Inferior parietal cortex (tissue), 1 donor: ENCODE measurements at regions not wholly inside any gene's neighbourhood (a gene's known extent, or its start where the extent isn't known, plus 50 kb on each side); places are given as distances from the start of the nearest gene placed in this dataset.

Experiments
- DNase-seq: peaks from one replicate; pipeline ENCODE4 v3.0.0-alpha.2; 2016; ENCODE audit errors: extremely low spot score

DNA sequence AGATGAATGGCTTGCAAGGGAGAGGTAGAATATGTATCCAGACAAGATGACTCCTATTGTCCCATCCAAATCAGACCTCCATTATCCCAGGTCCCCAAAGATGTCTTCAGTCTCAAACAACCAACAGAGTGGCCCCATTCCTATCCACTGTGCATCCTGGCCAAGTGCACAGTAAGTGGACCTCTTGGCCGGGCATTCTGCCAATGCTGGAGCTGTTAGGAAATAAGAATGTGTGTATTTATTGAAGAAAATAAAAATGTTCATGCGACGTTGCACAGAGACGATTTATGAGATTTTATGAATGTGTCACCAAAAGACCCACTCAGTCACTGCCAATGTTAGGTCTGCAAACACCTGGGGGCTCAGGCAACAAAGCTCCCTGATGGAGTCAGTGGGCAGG lies 196.0 kb downstream of the MAFB start:
- DNase-seq, result no peak

DNA sequence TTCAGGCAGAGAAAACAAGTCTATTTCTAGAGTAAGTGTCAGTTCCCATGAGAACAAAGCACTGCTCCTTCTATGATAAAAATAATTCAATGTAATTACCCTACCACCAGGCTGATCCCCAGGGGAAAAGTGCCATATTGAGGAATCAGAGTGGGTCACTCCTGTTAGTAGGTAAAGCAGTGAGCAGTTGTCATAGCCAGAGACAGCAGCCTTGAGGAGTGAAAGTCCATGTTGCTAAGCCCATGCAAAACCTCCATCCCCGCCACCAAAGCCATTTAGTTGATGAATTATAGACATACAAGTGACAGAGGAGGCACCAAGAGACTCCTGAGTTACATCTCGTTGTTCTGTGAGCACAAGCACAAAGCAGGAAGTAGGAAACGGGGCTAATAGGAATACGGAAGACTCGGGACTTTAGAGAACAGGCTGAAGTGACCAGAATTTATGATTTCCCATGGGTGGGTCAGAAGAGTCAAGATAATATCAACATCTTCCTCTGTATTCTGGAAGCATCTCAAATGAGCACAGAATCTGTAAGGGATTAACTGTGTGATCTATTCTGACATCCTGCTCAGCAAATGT lies 197.9 kb downstream of the MAFB start:
- no peak for DNase-seq

DNA sequence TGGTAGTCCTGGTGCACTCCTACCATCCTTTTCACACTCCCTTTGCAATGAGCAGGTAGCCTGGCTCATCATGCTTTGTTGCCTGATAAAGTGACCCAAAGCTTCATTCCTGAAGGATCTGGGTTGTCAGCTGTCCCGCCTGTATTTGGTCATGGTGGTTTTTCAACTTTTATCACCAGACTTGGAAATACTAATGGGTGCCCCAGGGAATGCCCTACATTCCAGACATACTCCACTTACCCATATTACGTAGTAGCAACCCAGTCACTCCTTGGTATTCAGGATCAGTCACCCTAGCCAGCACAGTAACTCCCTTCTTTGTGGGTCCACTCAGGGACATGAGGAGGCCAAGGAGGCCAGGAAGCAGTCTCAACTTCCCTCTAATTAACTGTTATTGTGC lies 199.2 kb downstream of the MAFB start:
- DNase-seq, result no peak

DNA sequence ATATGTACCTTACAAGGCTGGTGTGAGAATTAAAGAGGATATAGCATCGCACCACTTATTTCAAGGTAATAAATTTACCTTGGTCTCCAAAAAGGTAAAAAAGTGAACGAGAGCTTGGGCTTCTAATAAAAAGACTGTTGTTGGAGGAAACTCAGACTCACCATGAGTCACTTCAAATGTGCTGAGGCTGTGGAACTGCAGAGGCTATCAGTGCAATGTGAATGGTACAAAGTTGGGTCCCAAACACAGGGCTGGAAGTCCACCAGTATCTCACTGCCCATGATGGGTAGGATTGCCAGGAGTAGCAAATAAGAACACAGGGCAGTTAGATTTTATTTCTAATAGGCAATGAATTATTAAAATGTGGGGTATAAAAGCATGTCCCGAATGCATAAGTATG lies 200.6 kb downstream of the MAFB start:
- DNase-seq, result no peak

DNA sequence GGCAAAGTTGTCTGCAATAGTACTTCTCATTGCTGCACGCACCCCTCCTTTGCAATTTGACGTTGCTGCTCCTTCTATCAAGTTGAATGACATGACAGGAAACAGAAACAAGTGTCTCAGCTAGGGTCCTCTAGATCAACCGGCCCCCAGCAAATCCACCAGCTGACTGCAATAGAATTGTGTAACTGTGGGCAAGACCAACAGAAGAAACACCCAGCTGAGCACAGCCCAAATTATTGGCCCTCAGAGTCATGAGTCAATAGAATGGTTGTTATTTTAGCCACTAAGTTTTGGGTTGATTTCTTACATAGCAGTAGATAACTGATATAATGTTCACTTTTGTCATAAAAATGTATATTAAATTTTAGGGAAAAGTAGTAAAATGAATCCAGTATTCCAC lies 202.7 kb downstream of the MAFB start:
- DNase-seq, result no peak

DNA sequence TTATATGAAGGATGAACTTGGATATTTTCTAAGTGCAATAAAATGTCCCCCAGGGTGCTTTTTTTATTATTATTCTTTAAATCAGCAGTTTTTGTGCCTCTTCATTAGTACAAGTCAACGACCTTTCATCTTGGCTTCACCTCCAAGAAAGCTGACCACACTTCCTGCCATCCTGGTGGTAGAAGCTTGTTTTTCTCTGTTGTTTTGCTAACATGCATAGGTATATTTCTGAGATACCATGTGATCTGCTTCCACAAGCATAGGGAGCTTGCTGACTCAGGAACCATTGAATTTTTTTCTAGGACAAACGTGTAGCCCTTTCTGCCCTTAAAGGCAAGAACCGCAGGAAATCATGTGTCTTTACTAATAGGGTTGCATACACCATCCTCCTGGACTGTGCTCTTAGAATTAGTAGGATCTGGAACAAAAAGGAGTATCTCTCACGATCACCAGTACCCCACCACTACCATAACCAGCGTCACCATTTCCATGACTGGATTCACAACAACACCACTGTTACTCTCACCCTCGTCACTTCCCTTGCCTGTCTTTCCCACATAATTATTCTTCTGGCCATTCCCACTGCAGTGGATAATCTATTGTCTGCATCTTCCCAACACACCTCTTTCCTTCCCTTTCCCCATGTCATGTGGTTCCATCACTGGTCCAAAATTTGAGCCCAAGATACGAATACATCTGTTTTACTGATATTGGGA lies 207.1 kb downstream of the MAFB start:
- DNase-seq, result no peak

DNA sequence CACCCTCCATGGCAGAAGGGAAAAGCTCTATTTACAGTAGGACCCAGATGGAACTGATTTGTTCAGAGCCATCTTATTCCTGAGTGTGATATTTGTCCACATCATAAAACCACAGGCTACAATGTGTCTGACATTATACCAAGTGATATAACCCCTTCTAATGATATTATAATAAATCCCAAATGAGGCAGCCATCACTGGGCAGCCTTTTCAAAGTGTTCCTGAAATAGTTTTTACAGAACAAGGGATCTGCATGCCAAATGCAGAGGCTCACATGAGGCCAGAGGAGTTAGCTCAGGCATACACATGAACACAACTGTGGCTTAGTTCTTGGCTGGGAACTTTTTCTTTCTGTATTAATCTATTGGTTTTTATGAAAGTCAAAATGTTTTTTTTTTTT lies 207.7 kb downstream of the MAFB start:
- DNase-seq, result no peak

DNA sequence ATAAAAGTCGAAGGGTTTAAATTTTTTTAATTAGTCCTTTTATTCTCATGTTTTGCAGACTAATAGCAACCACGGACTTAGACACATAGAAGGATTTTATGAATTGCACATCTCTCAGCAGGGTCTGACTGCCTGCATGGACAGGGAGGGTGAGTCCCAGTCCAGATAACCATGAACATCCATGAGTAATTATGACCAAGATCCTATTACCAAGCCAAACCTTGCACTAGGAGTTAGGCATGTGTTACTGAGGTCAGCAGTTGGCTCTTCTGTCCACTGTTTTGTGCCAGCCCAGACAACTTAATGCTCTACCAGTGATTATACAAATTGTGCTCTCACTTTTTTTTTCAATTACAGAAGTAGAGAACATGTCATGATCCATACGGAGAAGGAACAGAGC lies 211.2 kb downstream of the MAFB start:
- DNase-seq, result no peak

DNA sequence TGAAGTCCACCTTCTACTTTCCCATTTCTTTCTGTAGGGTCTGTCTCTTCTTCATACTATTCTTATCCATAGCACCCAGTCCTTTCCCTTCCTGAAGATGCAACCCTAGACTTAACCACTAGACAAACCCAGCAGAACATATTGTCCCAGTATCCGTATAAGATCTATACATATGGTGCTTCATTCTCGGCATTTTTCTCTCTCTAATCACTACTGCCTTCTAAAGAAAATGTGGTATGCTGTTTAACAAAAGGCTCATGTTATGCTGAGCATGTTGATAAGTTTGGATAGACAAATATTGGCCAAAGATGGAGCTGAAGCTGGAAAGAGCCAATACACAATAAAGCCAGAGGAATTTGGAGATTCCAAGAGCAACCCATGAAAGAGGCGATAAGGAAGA lies 212.6 kb downstream of the MAFB start:
- no peak for DNase-seq

DNA sequence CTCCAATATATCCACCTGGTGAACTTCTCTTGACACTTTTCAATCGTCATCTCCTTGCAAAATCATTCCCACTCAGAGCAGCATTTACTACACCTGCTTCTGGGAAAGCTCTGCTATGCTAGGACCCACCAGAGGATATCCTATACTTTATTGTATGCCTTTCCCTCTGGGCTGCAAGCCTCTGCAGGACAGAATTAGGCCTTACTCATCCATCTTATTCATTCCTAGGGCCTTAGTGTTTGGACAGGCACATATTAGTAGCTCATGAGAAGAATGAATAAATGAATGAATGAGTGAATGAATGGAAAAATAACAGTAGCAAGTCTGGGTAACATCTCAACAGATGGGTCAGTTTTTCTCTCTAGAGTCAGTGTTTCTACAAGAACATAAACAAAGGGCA lies 216.1 kb downstream of the MAFB start:
- DNase-seq, result no peak

DNA sequence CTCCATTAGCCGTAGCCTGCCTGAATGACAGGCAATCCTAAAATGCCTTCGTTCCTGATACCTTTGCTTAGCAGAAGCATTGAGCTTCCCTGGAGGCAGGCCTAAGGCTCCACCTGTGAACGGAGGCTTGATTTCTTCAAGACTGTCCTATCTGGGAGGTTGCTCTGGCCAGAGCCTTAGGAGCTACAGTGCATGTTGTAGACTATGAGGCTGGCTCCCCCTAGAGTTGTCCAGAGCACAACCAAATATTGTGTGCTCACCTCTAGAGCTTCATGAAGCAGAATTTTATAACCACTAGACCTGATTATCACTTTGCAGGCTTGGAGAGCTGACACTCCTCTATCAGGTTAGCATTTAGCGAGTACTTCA lies 217.8 kb downstream of the MAFB start:
- DNase-seq, result no peak

DNA sequence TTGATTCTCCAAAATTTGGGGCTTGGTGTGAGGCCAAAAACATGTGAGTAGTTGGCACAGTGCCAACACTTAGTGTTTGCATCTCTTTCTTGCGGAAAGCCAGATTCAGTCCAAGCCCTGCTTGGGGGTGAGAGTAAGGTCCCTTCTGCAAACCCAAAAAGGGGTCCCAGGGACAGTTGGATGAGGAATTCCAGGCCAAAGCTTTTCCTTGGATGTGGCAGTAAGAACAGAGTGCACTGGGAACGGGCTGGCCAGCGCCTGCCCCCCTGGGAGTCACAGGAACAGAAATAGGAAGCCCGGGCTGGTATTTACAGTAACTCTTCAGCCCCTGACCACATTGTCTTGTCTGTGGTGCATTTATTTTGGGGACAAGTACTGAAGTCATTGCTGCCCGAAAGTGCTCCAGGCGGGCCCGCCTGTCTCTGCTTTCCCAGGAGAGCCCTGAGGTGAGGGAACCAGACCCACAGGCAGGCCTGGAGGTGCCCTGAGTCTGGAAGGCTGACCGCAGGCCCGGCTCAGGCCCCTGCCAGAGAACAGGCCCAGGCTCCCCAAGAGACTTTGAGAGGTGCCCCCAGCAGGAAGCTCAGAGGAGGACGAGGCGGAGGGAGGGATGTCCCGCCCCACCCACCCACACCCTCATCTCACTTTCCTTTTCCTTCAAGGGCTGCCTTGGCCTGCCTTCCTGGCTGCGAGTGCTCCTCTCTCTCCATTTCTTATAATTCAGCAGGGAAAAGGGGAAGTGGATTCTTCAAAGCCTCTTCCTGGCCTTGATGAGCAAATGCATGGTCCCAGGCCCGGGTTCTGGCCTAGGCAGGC lies 218.4 kb downstream of the MAFB start:
- no peak for DNase-seq

DNA sequence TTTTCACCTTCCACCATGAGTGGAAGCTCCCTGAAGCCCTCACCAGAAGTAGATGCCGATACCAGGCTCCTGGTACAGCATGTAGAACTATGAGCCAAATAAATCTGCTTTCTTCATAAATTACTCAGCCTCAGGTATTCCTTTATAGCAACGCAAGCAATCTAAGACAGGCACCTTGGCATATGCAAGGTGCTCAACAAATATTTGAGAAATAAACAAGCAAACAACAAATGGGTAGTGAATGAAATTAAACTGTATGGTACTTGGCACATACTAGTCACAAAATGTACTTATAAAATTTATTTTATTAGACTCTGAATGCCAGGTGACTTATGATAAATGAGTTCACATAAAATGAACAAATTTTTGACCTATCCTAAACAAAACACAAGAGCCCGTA lies 220.3 kb downstream of the MAFB start:
- no peak for DNase-seq

DNA sequence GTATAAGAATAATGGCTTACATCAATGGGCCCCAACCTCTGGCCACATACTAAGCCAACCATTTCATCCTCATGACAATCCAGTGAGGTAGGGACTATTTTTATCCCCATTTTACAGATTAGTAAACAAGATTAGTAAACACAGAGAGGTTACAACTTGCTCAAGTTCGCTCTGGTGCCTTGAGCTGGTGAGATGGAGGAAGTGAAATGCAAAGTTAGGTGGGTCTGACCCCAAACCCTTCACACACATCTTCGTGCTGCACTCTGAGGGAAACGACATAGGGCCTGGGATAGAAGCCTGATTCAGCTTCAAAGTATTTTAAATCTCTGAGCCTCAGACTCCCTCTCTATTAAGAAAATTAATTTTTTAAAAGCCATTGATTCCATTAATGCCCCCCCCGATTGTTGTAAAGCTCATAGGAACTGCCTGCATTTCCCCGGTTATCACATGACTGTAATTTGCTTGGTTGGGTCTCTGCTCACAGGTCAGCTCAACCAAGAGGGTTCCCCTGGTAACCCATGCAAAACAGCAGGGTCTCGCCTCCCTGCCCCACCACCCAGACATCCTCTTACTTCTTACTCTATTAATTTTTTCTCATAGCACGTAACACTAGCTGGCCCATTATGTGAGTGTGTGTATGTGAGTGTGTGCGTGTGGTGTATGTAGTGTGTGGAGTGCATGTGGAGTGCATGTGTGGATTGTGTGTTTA lies 221.2 kb downstream of the MAFB start:
- DNase-seq, result no peak

DNA sequence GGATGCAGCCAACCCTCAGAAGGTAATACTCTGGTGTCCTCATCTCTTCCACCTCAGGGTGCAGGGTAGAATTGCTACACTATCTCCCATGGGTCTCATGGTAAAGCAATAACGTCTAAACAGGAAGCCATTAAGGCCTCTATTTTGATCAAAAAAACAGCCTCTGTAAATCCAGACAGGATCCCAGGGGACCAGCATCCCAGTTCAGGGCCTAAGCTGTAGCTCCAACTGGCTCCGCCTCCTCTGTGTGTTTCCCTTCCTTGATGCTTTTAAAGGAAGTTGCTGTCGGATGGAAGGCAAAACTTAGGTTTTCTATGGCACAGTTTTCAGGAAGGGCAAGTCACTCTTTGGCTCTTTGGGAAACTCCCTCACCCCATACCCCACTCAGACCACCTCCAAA lies 222.0 kb downstream of the MAFB start:
- no peak for DNase-seq

DNA sequence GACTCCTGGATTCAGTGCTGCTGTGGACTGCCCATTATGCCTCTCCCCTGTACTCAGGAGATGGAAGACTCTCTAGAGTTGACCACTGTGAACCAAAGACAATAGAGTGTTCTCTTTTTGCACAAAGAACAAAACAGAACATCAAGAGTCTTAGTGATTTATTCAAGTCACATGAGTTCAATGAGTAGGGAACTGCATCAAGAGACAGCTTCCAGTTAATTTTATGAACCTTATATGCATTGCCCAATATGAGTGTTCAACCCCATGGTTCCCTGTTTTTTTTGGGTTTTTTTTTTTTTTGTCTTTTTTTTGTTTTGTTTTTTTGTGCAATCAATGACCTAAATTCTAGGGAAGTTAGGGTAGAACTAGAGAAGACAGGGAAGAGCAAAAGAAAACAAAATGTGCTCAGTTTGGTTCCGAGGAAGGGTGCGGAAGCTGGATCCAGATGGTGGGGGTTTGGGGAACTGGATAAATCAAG lies 224.3 kb downstream of the MAFB start:
- peak; percentile 6 for DNase-seq

DNA sequence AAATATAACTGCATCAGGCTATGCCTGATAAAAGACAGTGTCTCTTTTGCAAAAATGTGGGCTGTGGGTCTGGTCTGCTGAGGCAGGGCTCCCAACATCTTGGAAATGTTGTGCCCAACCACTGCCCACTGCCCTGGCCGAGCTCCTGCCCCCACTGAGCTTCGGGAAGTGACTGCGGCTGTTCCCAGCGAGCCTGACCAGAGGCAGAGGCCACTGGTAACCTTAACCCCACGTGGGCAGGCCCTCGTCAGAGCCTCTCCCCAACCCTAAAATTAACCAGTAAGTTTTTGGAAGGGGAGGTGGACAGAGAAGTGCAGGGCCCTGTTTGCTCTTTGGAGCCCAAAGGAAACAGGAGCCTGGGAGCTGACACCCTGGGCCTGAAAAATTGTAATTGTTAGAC lies 225.9 kb downstream of the MAFB start:
- DNase-seq, result no peak

DNA sequence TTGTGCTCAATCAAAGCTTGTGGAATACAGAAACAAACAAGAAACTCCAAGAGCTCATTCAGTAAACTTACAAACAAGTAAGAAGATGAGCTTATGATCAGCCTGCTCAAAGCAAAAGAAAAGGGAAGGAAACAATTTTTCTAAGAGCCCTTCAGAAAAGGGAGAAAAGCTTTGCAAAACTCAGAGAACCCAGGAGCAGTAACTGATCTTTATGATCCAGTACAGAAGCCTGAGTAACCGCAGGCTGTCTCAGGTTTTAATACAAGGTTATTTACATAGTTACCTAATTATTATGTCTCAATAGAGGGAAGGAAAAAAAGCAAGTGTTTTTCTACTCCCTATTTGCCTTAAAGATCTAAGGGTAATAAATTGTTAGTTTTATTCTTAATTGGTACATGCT lies 226.5 kb downstream of the MAFB start:
- peak; percentile 9 for DNase-seq

DNA sequence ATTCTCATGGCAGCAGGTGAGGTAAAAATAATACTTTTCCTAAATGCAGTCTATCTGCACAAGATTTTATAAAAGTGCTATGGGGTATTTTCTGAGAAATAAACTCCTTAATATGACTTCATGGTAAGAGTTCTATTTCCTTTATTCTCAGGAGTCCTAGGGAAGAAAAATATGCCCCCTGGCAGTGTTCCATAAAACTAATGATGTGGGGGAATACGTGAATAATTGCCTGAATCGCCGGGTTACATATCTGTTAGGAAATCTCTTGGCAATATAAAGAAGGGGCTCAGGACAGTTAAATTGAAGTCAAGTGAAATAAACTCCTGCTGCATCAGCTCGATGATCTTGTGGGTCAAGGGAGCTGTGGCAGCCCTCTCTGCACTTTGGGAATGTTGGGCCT lies 229.7 kb downstream of the MAFB start:
- DNase-seq, result no peak

DNA sequence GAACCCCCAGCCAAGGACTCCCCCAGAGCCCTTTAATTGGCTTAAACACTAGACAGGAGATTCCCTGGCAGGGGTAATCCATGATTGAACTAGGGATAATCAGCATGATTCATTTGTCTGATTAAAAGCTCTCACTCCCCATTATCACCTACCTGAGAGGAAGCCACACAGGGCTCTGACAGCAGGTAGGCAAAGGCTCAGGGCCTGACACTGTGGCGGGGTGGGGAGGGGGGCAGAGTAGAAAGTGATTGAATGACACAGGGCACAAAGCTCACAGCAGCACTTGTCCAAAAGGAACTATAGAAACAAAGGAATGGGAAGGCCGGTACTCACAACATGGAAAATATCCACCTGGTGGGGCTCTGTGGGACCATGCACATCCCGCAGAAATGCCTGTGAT lies 231.6 kb downstream of the MAFB start:
- no peak for DNase-seq

DNA sequence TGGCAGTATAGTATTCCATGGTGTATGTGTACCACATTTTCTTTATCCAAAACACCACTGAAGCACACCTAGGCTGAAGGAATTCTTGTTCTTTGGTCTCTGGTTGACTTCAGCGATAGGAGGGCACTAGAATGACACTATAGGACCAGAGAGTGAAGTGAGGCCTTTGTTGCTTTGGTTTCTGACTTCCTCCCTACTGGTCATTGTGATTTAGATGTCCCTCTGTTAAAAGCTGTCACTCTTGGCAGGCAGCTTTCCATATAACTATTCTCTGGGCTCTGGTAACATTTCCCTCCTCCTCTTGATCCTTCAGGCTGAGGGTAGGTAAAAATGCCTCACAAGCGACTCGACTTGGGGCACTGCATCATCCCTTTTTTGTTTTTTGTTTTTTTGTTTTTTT lies 236.3 kb downstream of the MAFB start:
- no peak for DNase-seq

DNA sequence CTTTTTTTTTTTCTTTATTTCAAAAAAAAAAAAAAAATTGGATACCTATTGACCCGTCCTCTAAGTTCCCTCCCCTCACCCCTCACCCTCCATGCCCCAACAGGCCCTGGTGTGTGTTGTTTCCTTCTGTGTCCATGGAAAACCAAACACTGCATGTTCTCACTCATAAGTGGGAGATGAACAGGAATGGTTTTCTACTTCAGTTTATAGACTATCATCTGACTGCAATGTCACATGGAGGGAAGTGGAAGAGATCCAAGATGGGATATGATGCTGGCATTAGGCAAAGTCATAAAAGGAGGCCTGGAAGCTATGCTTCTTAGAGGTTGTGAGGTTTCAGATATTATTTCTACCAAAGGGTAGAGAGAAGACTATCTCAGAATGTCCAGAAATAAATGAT lies 237.5 kb downstream of the MAFB start:
- DNase-seq, result no peak
